HG03095 (cell line): ENCODE measurements at regions not wholly inside any gene's neighbourhood (a gene's known extent, or its start where the extent isn't known, plus 50 kb on each side); places are given as distances from the start of the nearest gene placed in this dataset.

ENCODE experiments used
- ATAC-seq: cut with Tn5 transposase; IDR thresholded peaks from one replicate; pipeline ENCODE4 v1.9.1; 2021; ENCODE audit warnings: moderate library complexity; ENCODE audit not compliant: unreplicated experiment

GRCh38 chr13:89916551-89916950, 1430.9 kb upstream of the MIR17HG start:
- no peak for ATAC-seq

GRCh38 chr13:89920461-89920860, 1427.0 kb upstream of the MIR17HG start:
- ATAC-seq, result no peak

- no peak for ATAC-seq
Observed at GRCh38 chr13:89923052-89923451, 1424.4 kb upstream of the MIR17HG start.

- no peak for ATAC-seq
Observed at GRCh38 chr13:89923736-89924135, 1423.8 kb upstream of the MIR17HG start.

GRCh38 chr13:89925107-89925506, 1422.4 kb upstream of the MIR17HG start:
- no peak for ATAC-seq

GRCh38 chr13:89930861-89931260, 1416.6 kb upstream of the MIR17HG start:
- no peak for ATAC-seq

- no peak for ATAC-seq
Observed at GRCh38 chr13:89932902-89933301, 1414.6 kb upstream of the MIR17HG start.

- no peak for ATAC-seq
Observed at GRCh38 chr13:89936256-89936655, 1411.2 kb upstream of the MIR17HG start.

- no peak for ATAC-seq
Observed at GRCh38 chr13:89937420-89937819, 1410.1 kb upstream of the MIR17HG start.

- no peak for ATAC-seq
Observed at GRCh38 chr13:89940383-89940782, 1407.1 kb upstream of the MIR17HG start.

GRCh38 chr13:89943139-89943538, 1404.3 kb upstream of the MIR17HG start:
- ATAC-seq, result no peak

GRCh38 chr13:89950225-89950624, 1397.3 kb upstream of the MIR17HG start:
- no peak for ATAC-seq

GRCh38 chr13:89951341-89951740, 1396.1 kb upstream of the MIR17HG start:
- ATAC-seq, result no peak

GRCh38 chr13:89953581-89953980, 1393.9 kb upstream of the MIR17HG start:
- ATAC-seq, result no peak

GRCh38 chr13:89955773-89956172, 1391.7 kb upstream of the MIR17HG start:
- no peak for ATAC-seq

- ATAC-seq, result no peak
Observed at GRCh38 chr13:89959074-89959473, 1388.4 kb upstream of the MIR17HG start.

GRCh38 chr13:89965252-89965651, 1382.2 kb upstream of the MIR17HG start:
- no peak for ATAC-seq

- ATAC-seq, result no peak
Observed at GRCh38 chr13:89966524-89966923, 1381.0 kb upstream of the MIR17HG start.

GRCh38 chr13:89967701-89968100, 1379.8 kb upstream of the MIR17HG start:
- ATAC-seq, result no peak

GRCh38 chr13:89968470-89968869, 1379.0 kb upstream of the MIR17HG start:
- ATAC-seq, result no peak

GRCh38 chr13:89970353-89970709, 1377.2 kb upstream of the MIR17HG start:
- ATAC-seq, result no peak

GRCh38 chr13:89977203-89977602, 1370.3 kb upstream of the MIR17HG start:
- no peak for ATAC-seq

- ATAC-seq, result no peak
Observed at GRCh38 chr13:89980896-89981295, 1366.6 kb upstream of the MIR17HG start.
